H9 (cell line): ENCODE measurements at regions not wholly inside any gene's neighbourhood (a gene's known extent, or its start where the extent isn't known, plus 50 kb on each side); places are given as distances from the start of the nearest gene placed in this dataset.

Experiments
- DNase-seq: peaks from one replicate; pipeline ENCODE4 v3.0.0-alpha.2; 2017
- H2AFZ ChIP-seq: one replicate; pipeline ENCODE4 v1.6.1; 2013; ENCODE audit warnings: mild to moderate bottlenecking, low read length, control low read depth, moderate library complexity
- H2AK5ac ChIP-seq: 2 replicates; pipeline ENCODE4 v1.6.1; 2013; ENCODE audit warnings: low read length, control low read depth, mixed read lengths; ENCODE audit not compliant: insufficient read length
- H2BK120ac ChIP-seq: one replicate; pipeline ENCODE4 v1.6.1; 2013; ENCODE audit warnings: low read depth, mild to moderate bottlenecking, low read length, control low read depth, inconsistent platforms; ENCODE audit not compliant: poor library complexity, severe bottlenecking
- H2BK12ac ChIP-seq: 2 replicates; pipeline ENCODE4 v1.6.1; 2013; ENCODE audit warnings: low read length, control low read depth, mixed read lengths, low read depth; ENCODE audit not compliant: insufficient read length
- H2BK15ac ChIP-seq: 2 replicates; pipeline ENCODE4 v1.6.1; 2013; ENCODE audit warnings: low read depth, low read length, control low read depth
- H2BK20ac ChIP-seq: one replicate; pipeline ENCODE4 v1.6.1; 2013; ENCODE audit warnings: low read depth, mild to moderate bottlenecking, low read length, control low read depth, inconsistent platforms; ENCODE audit not compliant: poor library complexity, severe bottlenecking
- H2BK5ac ChIP-seq: 2 replicates; pipeline ENCODE4 v1.6.1; 2013; ENCODE audit warnings: low read length, control low read depth, mixed read lengths; ENCODE audit not compliant: insufficient read length
- H3K14ac ChIP-seq: 2 replicates; pipeline ENCODE4 v1.6.1; 2013; ENCODE audit warnings: low read length, control low read depth; ENCODE audit not compliant: insufficient read depth
- H3K18ac ChIP-seq: 2 replicates; pipeline ENCODE4 v1.6.1; 2013; ENCODE audit warnings: low read depth, mild to moderate bottlenecking, mixed read lengths, low read length, control low read depth; ENCODE audit not compliant: insufficient read length
- H3K23ac ChIP-seq: 2 replicates; pipeline ENCODE4 v1.6.1; 2013; ENCODE audit warnings: low read length, control low read depth, mixed read lengths, low read depth; ENCODE audit not compliant: insufficient read length
- H3K23me2 ChIP-seq: 2 replicates; pipeline ENCODE4 v1.6.1; 2013; ENCODE audit warnings: low read depth, mild to moderate bottlenecking, mixed read lengths, low read length, control low read depth; ENCODE audit not compliant: insufficient read length, poor library complexity, severe bottlenecking
- H3K27ac ChIP-seq: 2 replicates; pipeline ENCODE4 v1.5.1; 2013; ENCODE audit warnings: low read length, control low read depth, mixed read lengths, low read depth; ENCODE audit not compliant: insufficient read length
- H3K27me3 ChIP-seq: 2 replicates; pipeline ENCODE4 v1.6.1; 2013; ENCODE audit warnings: low read length, control low read depth, inconsistent platforms; ENCODE audit not compliant: insufficient read depth
- H3K4ac ChIP-seq: 2 replicates; pipeline ENCODE4 v1.6.1; 2013; ENCODE audit warnings: low read depth, mild to moderate bottlenecking, control low read depth, inconsistent platforms, low read length, moderate library complexity
- H3K4me1 ChIP-seq: 2 replicates; pipeline ENCODE4 v1.6.1; 2013; ENCODE audit warnings: low read length, control low read depth, inconsistent platforms; ENCODE audit not compliant: insufficient read depth
- H3K4me2 ChIP-seq: 2 replicates; pipeline ENCODE4 v1.6.1; 2013; ENCODE audit warnings: low read length, control low read depth, mixed read lengths; ENCODE audit not compliant: insufficient read length, insufficient read depth
- H3K56ac ChIP-seq: 2 replicates; pipeline ENCODE4 v1.6.1; 2013; ENCODE audit warnings: low read depth, mild to moderate bottlenecking, mixed read lengths, low read length, control low read depth; ENCODE audit not compliant: insufficient read length
- H3K79me1 ChIP-seq: 2 replicates; pipeline ENCODE4 v1.6.1; 2013; ENCODE audit warnings: low read depth, mild to moderate bottlenecking, moderate library complexity, low read length, control low read depth, inconsistent platforms; ENCODE audit not compliant: insufficient read depth, poor library complexity, severe bottlenecking
- H3K79me2 ChIP-seq: 2 replicates; pipeline ENCODE4 v1.6.1; 2013; ENCODE audit warnings: low read length, control low read depth, inconsistent platforms; ENCODE audit not compliant: insufficient read depth
- H3K9ac ChIP-seq: 2 replicates; pipeline ENCODE4 v1.6.1; 2013; ENCODE audit warnings: low read length, control low read depth, mixed read lengths; ENCODE audit not compliant: insufficient read length; ENCODE audit errors: extremely low read depth
- H3K9me3 ChIP-seq: one replicate; pipeline ENCODE4 v1.6.1; 2013; ENCODE audit warnings: low read depth, low read length, inconsistent platforms; ENCODE audit not compliant: control insufficient read depth
- H3T11ph ChIP-seq: one replicate; pipeline ENCODE4 v1.6.1; 2013; ENCODE audit warnings: mild to moderate bottlenecking, low read length, control low read depth, inconsistent platforms
- H4K20me1 ChIP-seq: one replicate; pipeline ENCODE4 v1.6.1; 2013; ENCODE audit not compliant: control insufficient read depth, insufficient read length, insufficient read depth
- H4K5ac ChIP-seq: 2 replicates; pipeline ENCODE4 v1.6.1; 2013; ENCODE audit warnings: low read depth, mild to moderate bottlenecking, mixed read lengths, low read length, control low read depth; ENCODE audit not compliant: insufficient read length
- H4K8ac ChIP-seq: replicated peaks from 2 replicates; pipeline ENCODE4 v1.6.1; 2013; ENCODE audit warnings: low read length, control low read depth, mixed read lengths, low read depth; ENCODE audit not compliant: insufficient read length
- H4K91ac ChIP-seq: 2 replicates; pipeline ENCODE4 v1.6.1; 2013; ENCODE audit warnings: low read depth, mild to moderate bottlenecking, moderate library complexity, mixed read lengths, low read length, control low read depth; ENCODE audit not compliant: insufficient read length
- H3K27ac Mint-ChIP-seq, 3 experiments: 2 replicates in 2 of 3; 3 replicates in 1 of 3; pipeline ENCODE4 v1.8.0; 2020 to 2021; ENCODE audit warnings: mixed read lengths in 3 of 3, mild to moderate bottlenecking in 1 of 3, moderate library complexity in 1 of 3
- H3K27me3 Mint-ChIP-seq: 2 replicates; pipeline ENCODE4 v1.8.0; 2021; ENCODE audit warnings: low read depth, mild to moderate bottlenecking, moderate library complexity, mixed read lengths
- H3K36me3 Mint-ChIP-seq, 3 experiments: 2 replicates in 2 of 3; 3 replicates in 1 of 3; pipeline ENCODE4 v1.8.0; 2020 to 2021; ENCODE audit warnings: low read depth in 3 of 3, mixed read lengths in 3 of 3; ENCODE audit not compliant: insufficient read depth in 1 of 3
- H3K4me1 Mint-ChIP-seq, 2 experiments: 2 replicates each; pipeline ENCODE4 v1.8.0; 2020; ENCODE audit warnings: mixed read lengths in 2 of 2
- H3K4me3 Mint-ChIP-seq, 2 experiments: 2 replicates in 1 of 2; 3 replicates in 1 of 2; pipeline ENCODE4 v1.8.0; 2020 to 2021; ENCODE audit warnings: mild to moderate bottlenecking in 2 of 2, mixed read lengths in 2 of 2, moderate library complexity in 1 of 2
- H3K9me3 Mint-ChIP-seq, 2 experiments: 2 replicates in 1 of 2; 3 replicates in 1 of 2; pipeline ENCODE4 v1.8.0; 2020; ENCODE audit warnings: mild to moderate bottlenecking in 2 of 2, mixed read lengths in 2 of 2, moderate library complexity in 1 of 2
- CTCF ChIP-seq: fragments of 200-600 bp; sonication (generic); conservative IDR thresholded peaks from 3 replicates; pipeline ENCODE4 v1.8.0; 2021; ENCODE audit warnings: antibody characterized with exemption, mild to moderate bottlenecking
- WGBS: extraction: QIAGEN DNeasy Blood & Tissue Kit; methylation state at CpG from one replicate; pipeline ENCODE4 v1.1.7; 2013; ENCODE audit warnings: missing lambda C conversion rate, low lambda C conversion rate, mixed read lengths; ENCODE audit not compliant: insufficient read length; ENCODE audit errors: extremely low coverage; 5-methylcytosine and 5-hydroxymethylcytosine counted together

- Histone ChIP-seq H4K20me1 (no peaks in the 10 kb centered on the region), H3K79me2 (no peaks in the 10 kb centered on the region), H4K5ac (no peak overlapping the region), H4K91ac (no peak overlapping the region), H3K9ac (no peak overlapping the region), H3K23ac (no peak overlapping the region), H3K9me3 (no peaks in the 10 kb centered on the region), H3T11ph (no peak overlapping the region), H3K4ac (no peak overlapping the region), H2BK15ac (no peak overlapping the region), H2BK20ac (no peak overlapping the region), H3K4me1 (no peaks in the 10 kb centered on the region), H2BK12ac (no peak overlapping the region), H3K18ac (no peak overlapping the region), H2BK5ac (no peak overlapping the region), H3K79me1 (no peaks in the 10 kb centered on the region), H2AFZ (no peak overlapping the region), H2AK5ac (no peak overlapping the region), H3K23me2 (no peaks in the 10 kb centered on the region), H3K27me3 (no peaks in the 10 kb centered on the region), H3K56ac (no peak overlapping the region), H3K27ac (no peak overlapping the region), H4K8ac (no peak overlapping the region), H3K4me2 (no peak overlapping the region), H3K14ac (no peak overlapping the region), H2BK120ac (no peak overlapping the region)
- Mint-ChIP-seq H3K36me3 (peaks cover 0 to 7% (median 3%) of the 10 kb centered on the region in 3 experiments; a peak in 2 of 7 replicates), H3K27me3 (peaks cover 2% of the 10 kb centered on the region; the same call in 1 of the 2 replicates), H3K9me3 (peaks cover 8% of the 10 kb centered on the region in 2 experiments), H3K27ac (no peak overlapping the region), H3K4me1 (no peaks in the 10 kb centered on the region), H3K4me3 (no peak overlapping the region)
- DNase-seq = no peak
- no CpG with 5 or more reads among the region's 2 CpGs for WGBS
- peak; percentile 14; the same call in 1 of the 3 replicates for TF ChIP-seq CTCF
Measured at GRCh38 chr5:74988273-74988983, 63.9 kb downstream of the GCNT4 start.
